IPS DF 6.9 (cell line): ENCODE measurements at regions not wholly inside any gene's neighbourhood (a gene's known extent, or its start where the extent isn't known, plus 50 kb on each side); places are given as distances from the start of the nearest gene placed in this dataset.

ENCODE experiments used
- DNase-seq: peaks from one replicate; pipeline ENCODE4 v3.0.0-alpha.2; 2013; ENCODE audit warnings: low read depth, low spot score
- H3K27ac ChIP-seq: one replicate; pipeline ENCODE4 v1.5.1; 2013; ENCODE audit warnings: low read length, control low read depth
- H3K27me3 ChIP-seq: 2 replicates; pipeline ENCODE4 v1.6.1; 2013; ENCODE audit warnings: mild to moderate bottlenecking, low read length; ENCODE audit not compliant: control insufficient read depth, insufficient read depth
- H3K36me3 ChIP-seq: 2 replicates; pipeline ENCODE4 v1.6.1; 2013; ENCODE audit warnings: low read length; ENCODE audit not compliant: control insufficient read depth, insufficient read depth
- H3K4me1 ChIP-seq: 2 replicates; pipeline ENCODE4 v1.6.1; 2013; ENCODE audit warnings: low read length; ENCODE audit not compliant: control insufficient read depth, insufficient read depth
- H3K4me3 ChIP-seq: 2 replicates; pipeline ENCODE4 v1.5.1; 2013; ENCODE audit warnings: mild to moderate bottlenecking, low read length
- H3K9me3 ChIP-seq: 2 replicates; pipeline ENCODE4 v1.6.1; 2013; ENCODE audit warnings: low read length, inconsistent platforms; ENCODE audit not compliant: control insufficient read depth, insufficient read depth
- WGBS: extraction: QIAGEN DNeasy Blood & Tissue Kit; methylation state at CpG from one replicate; pipeline ENCODE4 v1.1.7; 2013; ENCODE audit warnings: mixed read lengths, missing lambda C conversion rate; ENCODE audit not compliant: insufficient read length, insufficient coverage; 5-methylcytosine and 5-hydroxymethylcytosine counted together

- WGBS = no CpG with 5 or more reads among the region's 4 CpGs
- Histone ChIP-seq H3K36me3 (no peaks in the 10 kb centered on the region), H3K4me3 (no peak overlapping the region), H3K9me3 (no peaks in the 10 kb centered on the region), H3K4me1 (peaks cover 1% of the 10 kb centered on the region; the same call in 1 of the 2 replicates), H3K27ac (no peak overlapping the region), H3K27me3 (no peaks in the 10 kb centered on the region)
- no peak for DNase-seq
Observed at GRCh38 chr10:84029840-84030239, 109.5 kb upstream of the GHITM start.

- no CpG with 5 or more reads among the region's 2 CpGs for WGBS
Observed at GRCh38 chr10:84038035-84038434, 101.3 kb upstream of the GHITM start.

GRCh38 chr10:84039957-84040356 is 99.4 kb upstream of the GHITM start:
- Histone ChIP-seq H3K27ac (no peak overlapping the region), H3K9me3 (no peaks in the 10 kb centered on the region), H3K36me3 (no peaks in the 10 kb centered on the region), H3K4me1 (no peaks in the 10 kb centered on the region), H3K27me3 (no peaks in the 10 kb centered on the region), H3K4me3 (no peak overlapping the region)
- WGBS = no CpG with 5 or more reads among the region's 5 CpGs
- DNase-seq = no peak

More at GRCh38 chr10:84038035-84038434, 101.3 kb upstream of the GHITM start:
- Histone ChIP-seq H3K27me3 (no peaks in the 10 kb centered on the region), H3K27ac (no peak overlapping the region), H3K4me3 (no peak overlapping the region), H3K4me1 (no peaks in the 10 kb centered on the region), H3K36me3 (no peaks in the 10 kb centered on the region), H3K9me3 (no peaks in the 10 kb centered on the region)
- DNase-seq = no peak

GRCh38 chr10:84047258-84048010 is 91.9 kb upstream of the GHITM start:
- H3K36me3 ChIP-seq = no peaks in the 10 kb centered on the region
- no peaks in the 10 kb centered on the region for H3K27me3 ChIP-seq
- WGBS = no CpG with 5 or more reads among the region's 3 CpGs
- H3K4me1 ChIP-seq = no peaks in the 10 kb centered on the region
- no peaks in the 10 kb centered on the region for H3K9me3 ChIP-seq
- H3K27ac ChIP-seq = no peak overlapping the region
- H3K4me3 ChIP-seq = no peak overlapping the region
- DNase-seq = no peak

GRCh38 chr10:84049645-84050011 is 89.7 kb upstream of the GHITM start:
- no peak for DNase-seq
- no peak overlapping the region for H3K4me3 ChIP-seq
- H3K4me1 ChIP-seq = no peaks in the 10 kb centered on the region
- H3K9me3 ChIP-seq = no peaks in the 10 kb centered on the region
- H3K36me3 ChIP-seq = no peaks in the 10 kb centered on the region
- H3K27me3 ChIP-seq = no peaks in the 10 kb centered on the region
- no peak overlapping the region for H3K27ac ChIP-seq

- H3K36me3 ChIP-seq = no peaks in the 10 kb centered on the region
- no peaks in the 10 kb centered on the region for H3K9me3 ChIP-seq
- no CpG with 5 or more reads among the region's 5 CpGs for WGBS
- no peaks in the 10 kb centered on the region for H3K4me1 ChIP-seq
- H3K4me3 ChIP-seq = no peak overlapping the region
- H3K27ac ChIP-seq = no peak overlapping the region
- DNase-seq = no peak
- H3K27me3 ChIP-seq = no peaks in the 10 kb centered on the region
Observed at GRCh38 chr10:84053626-84054025, 85.7 kb upstream of the GHITM start.

GRCh38 chr10:84054743-84055142 is 84.6 kb upstream of the GHITM start:
- no peak overlapping the region for H3K4me3 ChIP-seq
- H3K27me3 ChIP-seq = no peaks in the 10 kb centered on the region
- no peaks in the 10 kb centered on the region for H3K4me1 ChIP-seq
- no CpG with 5 or more reads among the region's 3 CpGs for WGBS
- DNase-seq = no peak
- no peak overlapping the region for H3K27ac ChIP-seq
- no peaks in the 10 kb centered on the region for H3K36me3 ChIP-seq
- H3K9me3 ChIP-seq = no peaks in the 10 kb centered on the region

- Histone ChIP-seq H3K4me3 (no peak overlapping the region), H3K36me3 (no peaks in the 10 kb centered on the region), H3K4me1 (no peaks in the 10 kb centered on the region), H3K9me3 (no peaks in the 10 kb centered on the region), H3K27ac (no peak overlapping the region), H3K27me3 (no peaks in the 10 kb centered on the region)
- WGBS = no CpG with 5 or more reads among the region's 3 CpGs
- DNase-seq = no peak
Observed at GRCh38 chr10:84059526-84059925, 79.8 kb upstream of the GHITM start.

GRCh38 chr10:84063440-84063839 is 75.9 kb upstream of the GHITM start:
- H3K27me3 ChIP-seq = no peaks in the 10 kb centered on the region
- no peaks in the 10 kb centered on the region for H3K36me3 ChIP-seq
- H3K9me3 ChIP-seq = no peaks in the 10 kb centered on the region
- no peak for DNase-seq
- no peak overlapping the region for H3K4me3 ChIP-seq
- H3K27ac ChIP-seq = no peak overlapping the region
- no peaks in the 10 kb centered on the region for H3K4me1 ChIP-seq

GRCh38 chr10:84065804-84066601 is 73.3 kb upstream of the GHITM start:
- no peaks in the 10 kb centered on the region for H3K9me3 ChIP-seq
- WGBS = no CpG with 5 or more reads among the region's 8 CpGs
- no peak for DNase-seq
- H3K27ac ChIP-seq = no peak overlapping the region
- H3K36me3 ChIP-seq = no peaks in the 10 kb centered on the region
- H3K27me3 ChIP-seq = no peaks in the 10 kb centered on the region
- H3K4me3 ChIP-seq = no peak overlapping the region
- H3K4me1 ChIP-seq = no peaks in the 10 kb centered on the region

- H3K4me3 ChIP-seq = no peak overlapping the region
- H3K27me3 ChIP-seq = no peaks in the 10 kb centered on the region
- WGBS = no CpG with 5 or more reads among the region's 3 CpGs
- H3K9me3 ChIP-seq = no peaks in the 10 kb centered on the region
- H3K36me3 ChIP-seq = no peaks in the 10 kb centered on the region
- DNase-seq = no peak
- H3K27ac ChIP-seq = no peak overlapping the region
- H3K4me1 ChIP-seq = no peaks in the 10 kb centered on the region
Observed at GRCh38 chr10:84074521-84074920, 64.8 kb upstream of the GHITM start.
